Parathyroid adenoma (tissue), 2 donors: ENCODE measurements at regions not wholly inside any gene's neighbourhood (a gene's known extent, or its start where the extent isn't known, plus 50 kb on each side); places are given as distances from the start of the nearest gene placed in this dataset.

ENCODE experiments used
- H2AFZ ChIP-seq: fragments of 300-600 bp; sonication (generic); one replicate; pipeline ENCODE4 v1.7.0; 2017; ENCODE audit warnings: antibody characterized with exemption, mild to moderate bottlenecking
- H3K27ac ChIP-seq: fragments of 300-600 bp; sonication (generic); one replicate; pipeline ENCODE4 v1.7.0; 2017
- H3K27me3 ChIP-seq: fragments of 300-600 bp; sonication (generic); one replicate; pipeline ENCODE4 v1.7.0; 2017; ENCODE audit warnings: low read length; ENCODE audit not compliant: control insufficient read depth, insufficient read depth
- H3K36me3 ChIP-seq: fragments of 300-600 bp; sonication (generic); one replicate; pipeline ENCODE4 v1.7.0; 2017; ENCODE audit warnings: low read length; ENCODE audit not compliant: control insufficient read depth, insufficient read depth
- H3K4me1 ChIP-seq: fragments of 300-600 bp; sonication (generic); one replicate; pipeline ENCODE4 v1.7.0; 2017; ENCODE audit warnings: control low read depth
- H3K4me2 ChIP-seq: fragments of 300-600 bp; sonication (generic); one replicate; pipeline ENCODE4 v1.7.0; 2017; ENCODE audit warnings: low read length
- H3K4me3 ChIP-seq: fragments of 300-600 bp; sonication (generic); one replicate; pipeline ENCODE4 v1.7.0; 2017; ENCODE audit warnings: low read depth, low read length
- H3K79me2 ChIP-seq: fragments of 300-600 bp; sonication (generic); one replicate; pipeline ENCODE4 v1.7.0; 2017; ENCODE audit warnings: control low read depth
- H3K9ac ChIP-seq: fragments of 300-600 bp; sonication (generic); one replicate; pipeline ENCODE4 v1.7.0; 2017; ENCODE audit warnings: mild to moderate bottlenecking
- H3K9me3 ChIP-seq: fragments of 300-600 bp; sonication (generic); one replicate; pipeline ENCODE4 v1.7.0; 2017; ENCODE audit warnings: low read length; ENCODE audit not compliant: control insufficient read depth
- TF ChIP-seq, protein P1 (sequence below): fragments of 300-600 bp; sonication (generic); IDR thresholded peaks from one replicate; pipeline ENCODE4 v1.7.0; 2017; ENCODE audit warnings: antibody characterized with exemption, mild to moderate bottlenecking
- donor health status: primary hyperparathyroidism.

DNA sequence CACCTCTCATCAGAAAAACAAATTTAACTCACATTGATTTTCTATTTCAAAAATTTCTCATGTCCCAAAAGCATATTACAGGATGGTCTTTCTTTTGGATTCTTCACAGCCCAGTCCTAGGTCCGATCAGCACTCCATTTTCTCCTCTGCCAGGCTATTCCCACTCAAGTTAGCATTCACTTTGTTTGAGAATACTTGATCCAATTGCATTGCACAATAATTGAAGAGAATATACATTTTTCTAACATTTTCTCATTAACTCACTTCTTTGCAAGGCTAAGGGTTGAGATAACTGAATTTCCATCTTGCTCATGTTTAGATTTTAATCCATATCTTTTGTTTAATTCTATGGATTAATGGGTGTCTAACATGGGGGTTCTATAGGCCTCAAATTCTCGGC is 716.1 kb downstream of the QKI start:
- no peaks in the 10 kb centered on the region for H3K9me3 ChIP-seq
- H3K4me2 ChIP-seq: no peak overlapping the region
- H3K79me2 ChIP-seq: no peaks in the 10 kb centered on the region
- H3K4me3 ChIP-seq: no peak overlapping the region
- H3K4me1 ChIP-seq: no peaks in the 10 kb centered on the region
- no peaks in the 10 kb centered on the region for H3K36me3 ChIP-seq
- no peak overlapping the region for H3K27ac ChIP-seq
- no peaks in the 10 kb centered on the region for H3K27me3 ChIP-seq
- H2AFZ ChIP-seq: no peak overlapping the region
- no peak overlapping the region for H3K9ac ChIP-seq
- TF ChIP-seq, protein P1, sequence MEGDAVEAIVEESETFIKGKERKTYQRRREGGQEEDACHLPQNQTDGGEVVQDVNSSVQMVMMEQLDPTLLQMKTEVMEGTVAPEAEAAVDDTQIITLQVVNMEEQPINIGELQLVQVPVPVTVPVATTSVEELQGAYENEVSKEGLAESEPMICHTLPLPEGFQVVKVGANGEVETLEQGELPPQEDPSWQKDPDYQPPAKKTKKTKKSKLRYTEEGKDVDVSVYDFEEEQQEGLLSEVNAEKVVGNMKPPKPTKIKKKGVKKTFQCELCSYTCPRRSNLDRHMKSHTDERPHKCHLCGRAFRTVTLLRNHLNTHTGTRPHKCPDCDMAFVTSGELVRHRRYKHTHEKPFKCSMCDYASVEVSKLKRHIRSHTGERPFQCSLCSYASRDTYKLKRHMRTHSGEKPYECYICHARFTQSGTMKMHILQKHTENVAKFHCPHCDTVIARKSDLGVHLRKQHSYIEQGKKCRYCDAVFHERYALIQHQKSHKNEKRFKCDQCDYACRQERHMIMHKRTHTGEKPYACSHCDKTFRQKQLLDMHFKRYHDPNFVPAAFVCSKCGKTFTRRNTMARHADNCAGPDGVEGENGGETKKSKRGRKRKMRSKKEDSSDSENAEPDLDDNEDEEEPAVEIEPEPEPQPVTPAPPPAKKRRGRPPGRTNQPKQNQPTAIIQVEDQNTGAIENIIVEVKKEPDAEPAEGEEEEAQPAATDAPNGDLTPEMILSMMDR: no peak

DNA sequence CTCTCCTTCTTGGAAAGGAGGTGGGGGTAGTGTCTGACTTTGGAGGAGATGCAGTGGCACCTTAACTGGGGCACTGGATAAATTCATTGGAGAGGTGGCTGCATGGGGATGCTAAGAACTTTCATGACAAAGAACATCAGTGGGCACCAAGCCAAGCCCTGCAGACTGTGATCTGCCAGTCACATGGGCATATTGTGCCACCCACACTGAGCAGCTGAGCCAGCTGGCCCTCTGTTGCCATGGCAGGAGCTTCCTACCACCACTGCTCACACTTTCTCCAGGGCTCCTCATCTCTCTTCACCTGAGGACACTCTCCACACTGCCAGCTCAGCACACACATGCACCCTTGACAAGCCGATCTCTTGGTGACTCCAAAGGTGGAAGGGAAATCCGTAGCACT is 715.6 kb downstream of the QKI start:
- H3K9ac ChIP-seq: no peak overlapping the region
- TF ChIP-seq, protein P1: no peak
- no peak overlapping the region for H3K4me2 ChIP-seq
- no peaks in the 10 kb centered on the region for H3K27me3 ChIP-seq
- no peak overlapping the region for H3K27ac ChIP-seq
- H3K79me2 ChIP-seq: no peaks in the 10 kb centered on the region
- H3K9me3 ChIP-seq: no peaks in the 10 kb centered on the region
- H3K36me3 ChIP-seq: no peaks in the 10 kb centered on the region
- H2AFZ ChIP-seq: no peak overlapping the region
- no peaks in the 10 kb centered on the region for H3K4me1 ChIP-seq
- no peak overlapping the region for H3K4me3 ChIP-seq

DNA sequence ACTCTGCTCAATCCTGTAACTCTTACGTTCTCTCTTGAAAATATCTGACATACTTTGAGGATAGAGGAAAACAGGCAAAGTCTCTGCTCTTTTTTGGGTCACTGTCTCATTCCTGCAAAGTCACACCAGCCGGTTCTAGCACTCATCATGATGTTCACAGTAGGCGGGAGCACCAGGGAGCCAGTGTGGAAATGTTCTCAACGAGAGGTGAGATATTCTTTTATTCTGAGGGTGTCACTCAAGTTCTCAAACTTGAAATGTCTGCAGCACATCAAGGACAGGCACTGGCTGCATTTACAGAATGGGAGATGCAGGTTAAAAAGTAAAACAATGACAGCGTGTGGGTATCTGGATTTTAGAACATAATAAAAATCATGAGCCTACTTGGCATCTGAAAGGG is 714.7 kb downstream of the QKI start:
- Histone ChIP-seq H3K27ac (no peak overlapping the region), H3K4me2 (no peak overlapping the region), H3K4me1 (no peaks in the 10 kb centered on the region), H3K9me3 (no peaks in the 10 kb centered on the region), H3K27me3 (no peaks in the 10 kb centered on the region), H3K4me3 (no peak overlapping the region), H2AFZ (no peak overlapping the region), H3K36me3 (no peaks in the 10 kb centered on the region), H3K9ac (no peak overlapping the region), H3K79me2 (no peaks in the 10 kb centered on the region)
- TF ChIP-seq, protein P1: no peak

DNA sequence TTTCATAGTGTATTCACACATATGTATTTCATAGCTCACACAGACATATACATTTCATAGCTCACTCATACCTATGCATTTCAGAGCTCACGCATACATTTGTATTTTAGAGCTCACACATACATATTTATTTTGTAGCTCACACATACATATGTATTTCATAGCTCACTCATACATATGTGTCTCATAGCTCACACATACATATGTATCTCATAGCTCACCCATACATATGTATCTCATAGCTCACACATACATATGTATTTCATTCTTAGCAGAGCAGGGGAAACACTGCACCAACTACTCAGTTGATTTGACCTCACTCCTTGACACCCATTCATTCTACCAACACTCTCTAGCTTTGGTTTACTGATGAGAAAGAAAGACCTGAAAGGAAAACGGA is 713.6 kb downstream of the QKI start:
- no peak overlapping the region for H2AFZ ChIP-seq
- H3K4me3 ChIP-seq: no peak overlapping the region
- TF ChIP-seq, protein P1: no peak
- H3K9me3 ChIP-seq: no peaks in the 10 kb centered on the region
- H3K27ac ChIP-seq: no peak overlapping the region
- no peaks in the 10 kb centered on the region for H3K36me3 ChIP-seq
- no peaks in the 10 kb centered on the region for H3K79me2 ChIP-seq
- no peak overlapping the region for H3K9ac ChIP-seq
- no peaks in the 10 kb centered on the region for H3K4me1 ChIP-seq
- H3K4me2 ChIP-seq: no peak overlapping the region
- no peaks in the 10 kb centered on the region for H3K27me3 ChIP-seq

DNA sequence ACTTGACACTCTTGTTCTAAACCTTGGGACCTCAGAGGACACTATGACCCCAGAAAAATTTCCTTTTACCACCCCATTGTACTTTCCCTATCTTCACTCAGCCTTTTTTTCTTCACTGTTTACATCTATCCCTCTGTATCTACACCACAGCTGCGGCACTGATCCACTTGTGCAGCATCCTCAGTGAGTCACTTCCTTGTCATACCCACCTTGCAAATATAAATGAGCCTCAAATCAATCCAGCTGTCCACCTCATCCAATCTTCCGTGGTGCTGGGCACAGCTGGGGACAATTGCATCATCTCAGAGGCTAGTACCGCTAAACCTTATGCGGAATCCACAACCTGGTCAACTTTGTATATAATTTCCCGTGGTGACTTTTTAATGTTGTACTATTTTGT is 710.5 kb downstream of the QKI start:
- Histone ChIP-seq H3K4me3 (no peak overlapping the region), H2AFZ (no peak overlapping the region), H3K36me3 (no peaks in the 10 kb centered on the region), H3K27me3 (no peaks in the 10 kb centered on the region), H3K4me1 (no peaks in the 10 kb centered on the region), H3K27ac (no peak overlapping the region), H3K4me2 (no peak overlapping the region), H3K79me2 (no peaks in the 10 kb centered on the region), H3K9ac (no peak overlapping the region), H3K9me3 (no peaks in the 10 kb centered on the region)
- TF ChIP-seq, protein P1: no peak
